HepG2 (cell line): ENCODE measurements at regions not wholly inside any gene's neighbourhood (a gene's known extent, or its start where the extent isn't known, plus 50 kb on each side); places are given as distances from the start of the nearest gene placed in this dataset.

ENCODE experiments used
- ATAC-seq: fragments of 200-7000 bp; cut with Tn5 transposase; 3 replicates; pipeline ENCODE4 v1.9.1; 2020; ENCODE audit warnings: mild to moderate bottlenecking, moderate library complexity
- BruUV-seq: library from RNA; stranded (reverse); fragments of 400-500 nt; replicated peaks from 2 replicates; lab custom pipeline; 2021; lab: Mats Ljungman, UMichigan
- CTCF ChIA-PET: fragments of 300-600 bp; formaldehyde crosslinking; extraction: SDS; loops from one replicate; lab custom pipeline; 2021; ENCODE audit warnings: low total read pairs, inconsistent platforms, low intra/inter-chr PET ratio; lab: Yijun Ruan, JAX
- POLR2A ChIA-PET: fragments of 350-600 bp; sonication (Branson Sonifier 250); formaldehyde crosslinking; loops from one replicate; lab custom pipeline; 2020; ENCODE audit warnings: antibody characterized with exemption, inconsistent platforms; lab: Yijun Ruan, JAX
- DNase-seq: peaks from one replicate; pipeline ENCODE4 v3.0.0-alpha.2; 2015; ENCODE audit warnings: low spot score
- FAIRE-seq: peaks from 3 replicates; lab custom pipeline; 2011; peaks lifted over from hg19 to GRCh38; lab: Jason Lieb, UNC
- H2AFZ ChIP-seq: one replicate; pipeline ENCODE4 v1.6.1; 2011; ENCODE audit warnings: low read length, inconsistent platforms
- H3K27ac ChIP-seq: fragments of 300-600 bp; 3 replicates; pipeline ENCODE4 v1.8.0; 2011; ENCODE audit warnings: mixed run types, mild to moderate bottlenecking, mixed read lengths, low read length, inconsistent platforms; ENCODE audit not compliant: insufficient read depth; ENCODE audit errors: extremely low read length
- H3K27me3 ChIP-seq, 2 experiments: fragments of 200-600 bp in 1 of 2; 2 replicates in 1 of 2; 3 replicates in 1 of 2; pipeline versions ENCODE4 v1.6.0 to v1.8.0; 2011; ENCODE audit warnings: low read length in 2 of 2, mild to moderate bottlenecking in 2 of 2, moderate library complexity in 2 of 2, inconsistent platforms in 1 of 2; ENCODE audit not compliant: insufficient read depth in 2 of 2, control insufficient read depth in 1 of 2
- H3K36me3 ChIP-seq, 2 experiments: fragments of 200-600 bp in 1 of 2; replicated peaks in 1 of 2; 2 replicates in 1 of 2; 3 replicates in 1 of 2; pipeline versions ENCODE4 v1.5.1 to v1.8.0; 2011; ENCODE audit warnings: low read length in 2 of 2, inconsistent platforms in 1 of 2; ENCODE audit not compliant: insufficient read depth in 2 of 2, control insufficient read depth in 1 of 2
- H3K4me1 ChIP-seq: 2 replicates; pipeline ENCODE4 v1.5.1; 2012; ENCODE audit warnings: low read length, inconsistent platforms; ENCODE audit not compliant: insufficient read depth
- H3K4me2 ChIP-seq: 2 replicates; pipeline ENCODE4 v1.6.0; 2011; ENCODE audit warnings: low read depth, low read length, inconsistent platforms
- H3K4me3 ChIP-seq, 3 experiments: fragments of 200-600 bp in 1 of 3; sonication (generic), shearing (Covaris generic) in 1 of 3; replicated peaks in 1 of 3; 2 replicates each; pipeline ENCODE4 v1.5.1; 2011 to 2016; ENCODE audit warnings: low read length in 3 of 3, inconsistent platforms in 2 of 3, low read depth in 2 of 3, mild to moderate bottlenecking in 2 of 3, control low read depth in 1 of 3, mixed read lengths in 1 of 3; ENCODE audit not compliant: insufficient read depth in 1 of 3
- H3K79me2 ChIP-seq: one replicate; pipeline ENCODE4 v1.6.1; 2011; ENCODE audit warnings: low read length, inconsistent platforms; ENCODE audit not compliant: insufficient read depth
- H3K9ac ChIP-seq: 2 replicates; pipeline ENCODE4 v1.6.0; 2011; ENCODE audit warnings: mild to moderate bottlenecking, low read depth, low read length, inconsistent platforms; ENCODE audit not compliant: insufficient read depth
- H3K9me3 ChIP-seq: 2 replicates; pipeline ENCODE4 v1.5.1; 2012; ENCODE audit warnings: mild to moderate bottlenecking, low read length
- H4K20me1 ChIP-seq: 2 replicates; pipeline ENCODE4 v1.6.0; 2011; ENCODE audit warnings: inconsistent platforms, mild to moderate bottlenecking, low read length, moderate library complexity; ENCODE audit not compliant: insufficient read depth
- ASH2L ChIP-seq: fragments of 300-600, 200-600 bp; sonication (generic); IDR thresholded peaks from 2 replicates; pipeline ENCODE4 v1.7.0; 2017; ENCODE audit warnings: low read depth, mild to moderate bottlenecking, moderate library complexity, mixed read lengths, low read length; ENCODE audit not compliant: insufficient read length
- CEBPB ChIP-seq: IDR thresholded peaks from 2 replicates; pipeline ENCODE4 v1.6.1; 2011; ENCODE audit warnings: low read depth, low read length, improper control_type of control experiment, borderline replicate concordance
- DNMT3B ChIP-seq: conservative IDR thresholded peaks from 2 replicates; pipeline ENCODE4 v1.6.1; 2016; ENCODE audit warnings: missing biosample characterization, control low read depth
- EP300 ChIP-seq, 3 experiments: sonication (generic) in 1 of 3; formaldehyde crosslinking in 1 of 3; IDR thresholded peaks; 2 replicates each; pipeline versions ENCODE4 v1.5.1 to v1.6.1; 2011 to 2020; ENCODE audit warnings: low read depth in 2 of 3, low read length in 2 of 3, borderline replicate concordance in 1 of 3, improper control_type of control experiment in 1 of 3, mild to moderate bottlenecking in 1 of 3, missing genetic modification reagents in 1 of 3, moderate library complexity in 1 of 3
- HMG20A ChIP-seq: IDR thresholded peaks from 2 replicates; pipeline ENCODE4 v1.6.1; 2016; ENCODE audit warnings: borderline replicate concordance
- HOXA3 ChIP-seq: sonication (generic); formaldehyde crosslinking; IDR thresholded peaks from 2 replicates; pipeline ENCODE4 v1.5.0; 2020; ENCODE audit warnings: missing genetic modification reagents
- MAZ ChIP-seq, 2 experiments: sonication (generic) in 1 of 2; formaldehyde crosslinking in 1 of 2; IDR thresholded peaks; 2 replicates each; pipeline versions ENCODE4 v1.5.0 to v1.6.1; 2012 to 2020; ENCODE audit warnings: low read depth in 2 of 2, mild to moderate bottlenecking in 2 of 2, borderline replicate concordance in 1 of 2, improper control_type of control experiment in 1 of 2, low read length in 1 of 2, missing genetic modification reagents in 1 of 2, moderate library complexity in 1 of 2
- MIXL1 ChIP-seq: IDR thresholded peaks from 2 replicates; pipeline ENCODE4 v1.6.1; 2016
- PITX1 ChIP-seq: sonication (generic); formaldehyde crosslinking; IDR thresholded peaks from 2 replicates; pipeline ENCODE4 v1.5.1; 2020; ENCODE audit warnings: mild to moderate bottlenecking, missing genetic modification reagents
- REL ChIP-seq: sonication (generic); formaldehyde crosslinking; conservative IDR thresholded peaks from 2 replicates; pipeline ENCODE4 v1.8.0; 2022; ENCODE audit warnings: mild to moderate bottlenecking, missing genetic modification reagents, moderate library complexity
- SP5 ChIP-seq: IDR thresholded peaks from 2 replicates; pipeline ENCODE4 v1.6.1; 2016; ENCODE audit warnings: low read depth, borderline replicate concordance
- SRSF4 ChIP-seq: fragments of 200-400 bp; formaldehyde crosslinking; IDR thresholded peaks from one replicate; pipeline ENCODE4 v1.6.1; 2018; ENCODE audit warnings: mild to moderate bottlenecking, low read depth, low read length, moderate library complexity; ENCODE audit not compliant: poor library complexity, severe bottlenecking
- U2AF1 ChIP-seq: fragments of 200-400 bp; formaldehyde crosslinking; optimal IDR thresholded peaks from 2 replicates; pipeline ENCODE3; 2017; ENCODE audit warnings: mild to moderate bottlenecking, low read depth, low read length
- ZC3H4 ChIP-seq: sonication (generic); formaldehyde crosslinking; IDR thresholded peaks from 2 replicates; pipeline ENCODE4 v1.4.0; 2020; ENCODE audit warnings: missing genetic modification reagents, borderline replicate concordance
- ZFAT ChIP-seq: sonication (generic); formaldehyde crosslinking; conservative IDR thresholded peaks from 2 replicates; pipeline ENCODE4 v1.8.1; 2023; ENCODE audit warnings: missing genetic modification reagents, inconsistent platforms
- ZKSCAN1 ChIP-seq: fragments of 150-350 bp; IDR thresholded peaks from 2 replicates; pipeline ENCODE4 v1.6.1; 2014; ENCODE audit warnings: low read length
- ZNF317 ChIP-seq: sonication (generic); formaldehyde crosslinking; IDR thresholded peaks from 2 replicates; pipeline ENCODE4 v1.5.0; 2020; ENCODE audit warnings: mild to moderate bottlenecking, missing genetic modification reagents
- ZNF737 ChIP-seq: sonication (generic); formaldehyde crosslinking; IDR thresholded peaks from 2 replicates; pipeline ENCODE4 v1.5.0; 2020; ENCODE audit warnings: missing genetic modification reagents, mild to moderate bottlenecking, borderline replicate concordance
- ZNF772 ChIP-seq: sonication (generic); formaldehyde crosslinking; IDR thresholded peaks from 2 replicates; pipeline ENCODE4 v1.5.0; 2020; ENCODE audit warnings: mild to moderate bottlenecking, missing genetic modification reagents
- ZNF891 ChIP-seq: sonication (generic); formaldehyde crosslinking; IDR thresholded peaks from 2 replicates; pipeline ENCODE4 v1.5.0; 2020; ENCODE audit warnings: mild to moderate bottlenecking, missing genetic modification reagents
- ZSCAN21 ChIP-seq: sonication (generic); formaldehyde crosslinking; IDR thresholded peaks from 2 replicates; pipeline ENCODE4 v1.8.0; 2022; ENCODE audit warnings: mild to moderate bottlenecking, missing genetic modification reagents, moderate library complexity, borderline replicate concordance
- WGBS: methylation state at CpG from one replicate; pipeline ENCODE4 v1.1.6; 2017; ENCODE audit warnings: low lambda C conversion rate; 5-methylcytosine and 5-hydroxymethylcytosine counted together
- in situ Hi-C: cut with HindIII; loops from 2 replicates; pipeline ENCODE4 v1.10.0; 2017; ENCODE audit warnings: low pct_unique_long_range_greater_than_20kb; ENCODE audit not compliant: extremely low pct_ligation_motif_present
- intact Hi-C: fragments of 100-400 bp; cut with micrococcal nuclease; formaldehyde crosslinking; loops from one replicate; pipeline ENCODE4 v1.10.0; 2022; ENCODE audit not compliant: unreplicated experiment
- TF ChIP-seq, protein P1 (sequence below): sonication (generic); formaldehyde crosslinking; IDR thresholded peaks from 2 replicates; pipeline ENCODE4 v1.8.1; 2022; ENCODE audit warnings: mild to moderate bottlenecking, missing genetic modification reagents

- in situ Hi-C loops (no loop called here), intact Hi-C loops (loop anchor here (2.0 to 5.0 kb wide), 4 partner anchors 60 to 325 kb away; no protein-coding TSS in a partner anchor)
- Histone ChIP-seq H3K4me1 (peaks cover 47% of the 10 kb centered on the region), H3K4me2 (peak overlapping the region; percentile 27), H3K27me3 (no peaks in the 10 kb centered on the region), H3K9me3 (no peaks in the 10 kb centered on the region), H2AFZ (no peak overlapping the region), H4K20me1 (no peaks in the 10 kb centered on the region), H3K36me3 (no peaks in the 10 kb centered on the region), H3K79me2 (no peaks in the 10 kb centered on the region), H3K27ac (peak overlapping the region; percentile 61), H3K4me3 (no peak overlapping the region; a peak in 1 of 6 replicates), H3K9ac (no peak overlapping the region)
- DNase-seq = peak; percentile 93
- WGBS = 2% methylated on average over 5 of the region's 5 CpGs
- peak; percentile 59 for FAIRE-seq
- TSS peak; percentile 49 for BruUV-seq
- ATAC-seq = peak; percentile 98
- CTCF ChIA-PET = no interaction called here
- POLR2A ChIA-PET = interaction anchor here (0.7 to 2.4 kb wide), 16 partner anchors 11 to 323 kb away, joined by 3 to 24 read pairs (median 5); no protein-coding TSS in a partner anchor
- peak; percentile 79 for TF ChIP-seq CEBPB
- peak; percentile 94 for TF ChIP-seq SP5 (CRISPR knock-in tag)
- peak; percentile 75; the same call in 1 of the 2 replicates for TF ChIP-seq ZNF772
- peak; percentile 63; the same call in 1 of the 2 replicates for TF ChIP-seq ZNF317 (CRISPR knock-in tag)
- 0 out of 2 replicates have a peak, but pooled peaks have one; percentile 35 for TF ChIP-seq ZSCAN21
- 0 out of 2 replicates have a peak, but pooled peaks have one; percentile 49 for TF ChIP-seq DNMT3B (CRISPR knock-in tag)
- TF ChIP-seq ZC3H4 (CRISPR knock-in tag) = no peak
- TF ChIP-seq U2AF1 = no peak
- TF ChIP-seq ZFAT (CRISPR knock-in tag) = no peak
- TF ChIP-seq, protein P1, sequence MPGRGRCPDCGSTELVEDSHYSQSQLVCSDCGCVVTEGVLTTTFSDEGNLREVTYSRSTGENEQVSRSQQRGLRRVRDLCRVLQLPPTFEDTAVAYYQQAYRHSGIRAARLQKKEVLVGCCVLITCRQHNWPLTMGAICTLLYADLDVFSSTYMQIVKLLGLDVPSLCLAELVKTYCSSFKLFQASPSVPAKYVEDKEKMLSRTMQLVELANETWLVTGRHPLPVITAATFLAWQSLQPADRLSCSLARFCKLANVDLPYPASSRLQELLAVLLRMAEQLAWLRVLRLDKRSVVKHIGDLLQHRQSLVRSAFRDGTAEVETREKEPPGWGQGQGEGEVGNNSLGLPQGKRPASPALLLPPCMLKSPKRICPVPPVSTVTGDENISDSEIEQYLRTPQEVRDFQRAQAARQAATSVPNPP (CRISPR knock-in tag) = 0 out of 2 replicates have a peak, but pooled peaks have one; percentile 41
- peak; percentile 83 for TF ChIP-seq MIXL1
- TF ChIP-seq ZNF737 (CRISPR knock-in tag) = no peak
- no peak for TF ChIP-seq MAZ (IDR thresholded peaks at IDR 0.05; ENCODE audit: borderline replicate concordance, low read depth, low read length)
- no peak for TF ChIP-seq MAZ (CRISPR knock-in tag; IDR thresholded peaks at IDR 0.05; ENCODE audit: low read depth)
- no peak for TF ChIP-seq ZKSCAN1
- peak; percentile 89 for TF ChIP-seq HMG20A (CRISPR knock-in tag)
- no peak for TF ChIP-seq SRSF4
- no peak for TF ChIP-seq ZNF891 (CRISPR knock-in tag)
- peak; percentile 82 for TF ChIP-seq ASH2L
- peak; percentile 99 for TF ChIP-seq PITX1 (CRISPR knock-in tag)
- no peak for TF ChIP-seq REL (CRISPR knock-in tag)
- peak; percentile 13 to 81; a peak in 2 of 4 replicates for TF ChIP-seq EP300 (IDR thresholded peaks at IDR 0.05; ENCODE audit: low read depth in 2 of 2, low read length in 2 of 2)
- TF ChIP-seq EP300 (CRISPR knock-in tag; IDR thresholded peaks at IDR 0.05; ENCODE audit: borderline replicate concordance) = peak; percentile 76
- no peak; the same call in 1 of the 2 replicates for TF ChIP-seq HOXA3 (CRISPR knock-in tag)
These were observed 225.8 kb upstream of the ELL2 start for GRCh38 chr5:96187309-96188027.
